ENCODE measurements at regions not wholly inside any gene's neighbourhood (a gene's known extent, or its start where the extent isn't known, plus 50 kb on each side); places are given as distances from the start of the nearest gene placed in this dataset.

- H3K4me1 ChIP-seq (ENCODE audit: low read length) = no peaks in the 10 kb centered on the region
- H2AFZ ChIP-seq (ENCODE audit: low read length) = no peak overlapping the region
- DNase-seq = no peak
Observed at GRCh38 chr6:134701301-134701700, 248.6 kb downstream of the ALDH8A1 start.

GRCh38 chr6:134698228-134698627 lies 251.7 kb downstream of the ALDH8A1 start:
- Histone ChIP-seq H3K4me2 (ENCODE audit: low read depth, low read length) (no peak overlapping the region), H3K36me3 (replicated peaks; ENCODE audit: insufficient read depth, low read length) (no peaks in the 10 kb centered on the region), H3K4me1 (ENCODE audit: low read length) (no peaks in the 10 kb centered on the region), H3F3A (ENCODE audit: insufficient read depth, low read length) (no peaks in the 10 kb centered on the region), H3K9ac (ENCODE audit: low read length) (no peak overlapping the region), H3K27me3 (replicated peaks; ENCODE audit: insufficient read depth, low read length) (no peaks in the 10 kb centered on the region), H4K20me1 (ENCODE audit: insufficient read depth, low read length) (no peaks in the 10 kb centered on the region), H3K9me3 (replicated peaks; ENCODE audit: insufficient read depth, low read length) (no peaks in the 10 kb centered on the region), H3K27ac (ENCODE audit: low read length) (no peak overlapping the region), H3K79me2 (ENCODE audit: low read length) (no peaks in the 10 kb centered on the region), H3K4me3 (ENCODE audit: low read length) (no peak overlapping the region), H3K9me2 (replicated peaks; ENCODE audit: insufficient read depth, low read length) (no peaks in the 10 kb centered on the region), H2AFZ (ENCODE audit: low read length) (no peak overlapping the region)
- DNase-seq = no peak
- TF ChIP-seq CTCF (IDR thresholded peaks at IDR 0.05; ENCODE audit: low read length) = no peak
- TF ChIP-seq EZH2 (optimal IDR thresholded peaks at IDR 0.05; ENCODE audit: low read depth, low read length) = no peak
- TF ChIP-seq EZH2phosphoT487 (IDR thresholded peaks at IDR 0.05; ENCODE audit: low read length) = no peak

More at GRCh38 chr6:134701301-134701700, 248.6 kb downstream of the ALDH8A1 start:
- Histone ChIP-seq H3K4me3 (ENCODE audit: low read length) (no peak overlapping the region), H3K9ac (ENCODE audit: low read length) (no peak overlapping the region), H3K27ac (ENCODE audit: low read length) (no peak overlapping the region), H3K4me2 (ENCODE audit: low read depth, low read length) (no peak overlapping the region), H3K9me3 (replicated peaks; ENCODE audit: insufficient read depth, low read length) (no peaks in the 10 kb centered on the region), H3K36me3 (replicated peaks; ENCODE audit: insufficient read depth, low read length) (no peaks in the 10 kb centered on the region), H3F3A (ENCODE audit: insufficient read depth, low read length) (no peaks in the 10 kb centered on the region), H3K27me3 (replicated peaks; ENCODE audit: insufficient read depth, low read length) (no peaks in the 10 kb centered on the region), H3K79me2 (ENCODE audit: low read length) (no peaks in the 10 kb centered on the region), H4K20me1 (ENCODE audit: insufficient read depth, low read length) (no peaks in the 10 kb centered on the region), H3K9me2 (replicated peaks; ENCODE audit: insufficient read depth, low read length) (no peaks in the 10 kb centered on the region)
- TF ChIP-seq EZH2phosphoT487 (IDR thresholded peaks at IDR 0.05; ENCODE audit: low read length) = no peak
- no peak for TF ChIP-seq EZH2 (optimal IDR thresholded peaks at IDR 0.05; ENCODE audit: low read depth, low read length)
- no peak for TF ChIP-seq CTCF (IDR thresholded peaks at IDR 0.05; ENCODE audit: low read length)

GRCh38 chr6:134692008-134692407 lies 257.9 kb downstream of the ALDH8A1 start:
- no peak for DNase-seq
- H4K20me1 ChIP-seq (ENCODE audit: insufficient read depth, low read length) = no peaks in the 10 kb centered on the region

More at GRCh38 chr6:134692008-134692407, 257.9 kb downstream of the ALDH8A1 start:
- Histone ChIP-seq H3F3A (ENCODE audit: insufficient read depth, low read length) (no peaks in the 10 kb centered on the region), H3K9me2 (replicated peaks; ENCODE audit: insufficient read depth, low read length) (no peaks in the 10 kb centered on the region), H3K27ac (ENCODE audit: low read length) (no peak overlapping the region), H3K4me3 (ENCODE audit: low read length) (no peak overlapping the region), H2AFZ (ENCODE audit: low read length) (no peak overlapping the region), H3K9ac (ENCODE audit: low read length) (no peak overlapping the region), H3K9me3 (replicated peaks; ENCODE audit: insufficient read depth, low read length) (no peaks in the 10 kb centered on the region), H3K27me3 (replicated peaks; ENCODE audit: insufficient read depth, low read length) (no peaks in the 10 kb centered on the region), H3K4me2 (ENCODE audit: low read depth, low read length) (no peak overlapping the region), H3K4me1 (ENCODE audit: low read length) (no peaks in the 10 kb centered on the region), H3K36me3 (replicated peaks; ENCODE audit: insufficient read depth, low read length) (no peaks in the 10 kb centered on the region), H3K79me2 (ENCODE audit: low read length) (no peaks in the 10 kb centered on the region)
- no peak for TF ChIP-seq EZH2phosphoT487 (IDR thresholded peaks at IDR 0.05; ENCODE audit: low read length)
- TF ChIP-seq EZH2 (optimal IDR thresholded peaks at IDR 0.05; ENCODE audit: low read depth, low read length) = no peak
- TF ChIP-seq CTCF (IDR thresholded peaks at IDR 0.05; ENCODE audit: low read length) = no peak
